ENCODE measurements at regions not wholly inside any gene's neighbourhood (a gene's known extent, or its start where the extent isn't known, plus 50 kb on each side); places are given as distances from the start of the nearest gene placed in this dataset.

GRCh38 chr10:111234234-111234913 is 157.5 kb downstream of the ADRA2A start:
- Histone ChIP-seq H3K27me3 (no peaks in the 10 kb centered on the region), H3K4me3 (no peak overlapping the region), H3K36me3 (no peaks in the 10 kb centered on the region), H3K9me3 (no peaks in the 10 kb centered on the region)
- no peak for DNase-seq

- no peaks in the 10 kb centered on the region for H3K36me3 ChIP-seq
- no peaks in the 10 kb centered on the region for H3K27me3 ChIP-seq
- no peaks in the 10 kb centered on the region for H3K9me3 ChIP-seq
- no peak overlapping the region for H3K4me3 ChIP-seq
- no peak for DNase-seq
Measured at GRCh38 chr10:111234914-111235302, 158.1 kb downstream of the ADRA2A start.

GRCh38 chr10:111240348-111240747 is 163.5 kb downstream of the ADRA2A start:
- no peaks in the 10 kb centered on the region for H3K27me3 ChIP-seq
- DNase-seq, result no peak
- no peaks in the 10 kb centered on the region for H3K36me3 ChIP-seq
- no peaks in the 10 kb centered on the region for H3K9me3 ChIP-seq
- H3K4me3 ChIP-seq, result no peak overlapping the region

- no peak overlapping the region for H3K4me3 ChIP-seq
- H3K27me3 ChIP-seq, result no peaks in the 10 kb centered on the region
- H3K9me3 ChIP-seq, result no peaks in the 10 kb centered on the region
- H3K36me3 ChIP-seq, result no peaks in the 10 kb centered on the region
- no peak for DNase-seq
Measured at GRCh38 chr10:111243126-111243525, 166.3 kb downstream of the ADRA2A start.

- Histone ChIP-seq H3K36me3 (no peaks in the 10 kb centered on the region), H3K27me3 (no peaks in the 10 kb centered on the region), H3K9me3 (no peaks in the 10 kb centered on the region), H3K4me3 (no peak overlapping the region)
- DNase-seq, result no peak
Measured at GRCh38 chr10:111246136-111246535, 169.3 kb downstream of the ADRA2A start.

- H3K36me3 ChIP-seq, result no peaks in the 10 kb centered on the region
- H3K4me3 ChIP-seq, result no peak overlapping the region
- no peak for DNase-seq
- no peaks in the 10 kb centered on the region for H3K27me3 ChIP-seq
- H3K9me3 ChIP-seq, result no peaks in the 10 kb centered on the region
Measured at GRCh38 chr10:111246814-111247452, 170.1 kb downstream of the ADRA2A start.

GRCh38 chr10:111247781-111248389 is 171.1 kb downstream of the ADRA2A start:
- no peak for DNase-seq
- Histone ChIP-seq H3K9me3 (no peaks in the 10 kb centered on the region), H3K27me3 (no peaks in the 10 kb centered on the region), H3K36me3 (no peaks in the 10 kb centered on the region), H3K4me3 (no peak overlapping the region)

- H3K27me3 ChIP-seq, result no peaks in the 10 kb centered on the region
- no peak for DNase-seq
- no peaks in the 10 kb centered on the region for H3K36me3 ChIP-seq
- no peak overlapping the region for H3K4me3 ChIP-seq
- H3K9me3 ChIP-seq, result no peaks in the 10 kb centered on the region
Measured at GRCh38 chr10:111249925-111250324, 173.1 kb downstream of the ADRA2A start.

GRCh38 chr10:111261081-111261615 is 184.3 kb downstream of the ADRA2A start:
- Histone ChIP-seq H3K4me3 (no peak overlapping the region), H3K36me3 (no peaks in the 10 kb centered on the region), H3K9me3 (no peaks in the 10 kb centered on the region), H3K27me3 (peaks cover 2% of the 10 kb centered on the region; the same call in 1 of the 2 replicates)
- no peak for DNase-seq

GRCh38 chr10:111265341-111265740 is 188.5 kb downstream of the ADRA2A start:
- DNase-seq, result peak; percentile 20
- no peaks in the 10 kb centered on the region for H3K36me3 ChIP-seq

GRCh38 chr10:111266165-111266564 is 189.3 kb downstream of the ADRA2A start:
- no peak for DNase-seq

More at GRCh38 chr10:111265341-111265740, 188.5 kb downstream of the ADRA2A start:
- Histone ChIP-seq H3K4me3 (no peak overlapping the region), H3K27me3 (peaks cover 2% of the 10 kb centered on the region; the same call in 1 of the 2 replicates), H3K9me3 (no peaks in the 10 kb centered on the region)

GRCh38 chr10:111267673-111268072 is 190.8 kb downstream of the ADRA2A start:
- DNase-seq, result no peak
- Histone ChIP-seq H3K9me3 (no peaks in the 10 kb centered on the region), H3K27me3 (peaks cover 2% of the 10 kb centered on the region; the same call in 1 of the 2 replicates), H3K36me3 (no peaks in the 10 kb centered on the region), H3K4me3 (no peak overlapping the region)

More at GRCh38 chr10:111266165-111266564, 189.3 kb downstream of the ADRA2A start:
- Histone ChIP-seq H3K9me3 (no peaks in the 10 kb centered on the region), H3K27me3 (peaks cover 2% of the 10 kb centered on the region; the same call in 1 of the 2 replicates), H3K4me3 (no peak overlapping the region), H3K36me3 (no peaks in the 10 kb centered on the region)

- H3K9me3 ChIP-seq, result no peaks in the 10 kb centered on the region
- no peak for DNase-seq
Measured at GRCh38 chr10:111273235-111273634, 196.4 kb downstream of the ADRA2A start.

GRCh38 chr10:111273635-111274034 is 196.8 kb downstream of the ADRA2A start:
- no peak for DNase-seq
- Histone ChIP-seq H3K36me3 (no peaks in the 10 kb centered on the region), H3K4me3 (no peak overlapping the region), H3K27me3 (no peaks in the 10 kb centered on the region), H3K9me3 (no peaks in the 10 kb centered on the region)

More at GRCh38 chr10:111273235-111273634, 196.4 kb downstream of the ADRA2A start:
- Histone ChIP-seq H3K27me3 (no peaks in the 10 kb centered on the region), H3K4me3 (no peak overlapping the region), H3K36me3 (no peaks in the 10 kb centered on the region)

GRCh38 chr10:111275091-111275490 is 198.3 kb downstream of the ADRA2A start:
- Histone ChIP-seq H3K27me3 (no peaks in the 10 kb centered on the region), H3K9me3 (no peaks in the 10 kb centered on the region), H3K4me3 (no peak overlapping the region), H3K36me3 (no peaks in the 10 kb centered on the region)
- peak; percentile 63 for DNase-seq

- H3K36me3 ChIP-seq, result no peaks in the 10 kb centered on the region
- DNase-seq, result no peak
- no peaks in the 10 kb centered on the region for H3K9me3 ChIP-seq
- no peaks in the 10 kb centered on the region for H3K27me3 ChIP-seq
- H3K4me3 ChIP-seq, result no peak overlapping the region
Measured at GRCh38 chr10:111277661-111278060, 200.8 kb downstream of the ADRA2A start.

GRCh38 chr10:111278266-111278665 is 201.4 kb downstream of the ADRA2A start:
- no peaks in the 10 kb centered on the region for H3K36me3 ChIP-seq

More at GRCh38 chr10:111278266-111278665, 201.4 kb downstream of the ADRA2A start:
- no peak for DNase-seq
- Histone ChIP-seq H3K4me3 (no peak overlapping the region), H3K27me3 (no peaks in the 10 kb centered on the region), H3K9me3 (no peaks in the 10 kb centered on the region)
